Fibroblast of the aortic adventitia (primary cell): ENCODE measurements at regions not wholly inside any gene's neighbourhood (a gene's known extent, or its start where the extent isn't known, plus 50 kb on each side); places are given as distances from the start of the nearest gene placed in this dataset.

Experiments used
- DNase-seq: peaks from one replicate; pipeline ENCODE4 v3.0.0-alpha.2; 2010; ENCODE audit warnings: low read depth
- H3K4me3 ChIP-seq: 2 replicates; pipeline ENCODE4 v1.5.1; 2011; ENCODE audit warnings: low read depth, mild to moderate bottlenecking, control low read depth, low read length, moderate library complexity
- TF ChIP-seq, protein P1 (sequence below): IDR thresholded peaks from 2 replicates; pipeline ENCODE4 v1.5.1; 2011; ENCODE audit warnings: mild to moderate bottlenecking, low read length, control low read depth, inconsistent platforms; ENCODE audit not compliant: insufficient read depth

DNA sequence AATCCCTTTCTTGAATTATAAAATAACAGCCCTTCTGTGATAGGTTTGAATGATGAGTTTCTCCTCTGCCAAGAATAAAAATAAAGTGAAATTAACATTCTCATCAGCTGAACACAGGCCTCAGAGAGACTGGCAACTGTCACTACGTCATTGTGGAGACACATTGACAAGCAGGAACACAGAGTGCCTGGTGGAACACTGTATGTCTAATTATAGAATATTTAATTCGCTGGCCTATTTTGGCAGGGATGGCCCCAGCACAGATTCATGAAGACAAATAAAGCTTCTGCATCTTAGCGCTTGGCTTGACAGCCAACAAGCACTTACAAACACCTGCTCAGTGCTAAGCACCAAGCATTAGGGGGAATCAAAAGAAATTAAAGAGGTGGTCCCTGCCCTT, 52.0 kb upstream of the SMYD2 start:
- TF ChIP-seq, protein P1, sequence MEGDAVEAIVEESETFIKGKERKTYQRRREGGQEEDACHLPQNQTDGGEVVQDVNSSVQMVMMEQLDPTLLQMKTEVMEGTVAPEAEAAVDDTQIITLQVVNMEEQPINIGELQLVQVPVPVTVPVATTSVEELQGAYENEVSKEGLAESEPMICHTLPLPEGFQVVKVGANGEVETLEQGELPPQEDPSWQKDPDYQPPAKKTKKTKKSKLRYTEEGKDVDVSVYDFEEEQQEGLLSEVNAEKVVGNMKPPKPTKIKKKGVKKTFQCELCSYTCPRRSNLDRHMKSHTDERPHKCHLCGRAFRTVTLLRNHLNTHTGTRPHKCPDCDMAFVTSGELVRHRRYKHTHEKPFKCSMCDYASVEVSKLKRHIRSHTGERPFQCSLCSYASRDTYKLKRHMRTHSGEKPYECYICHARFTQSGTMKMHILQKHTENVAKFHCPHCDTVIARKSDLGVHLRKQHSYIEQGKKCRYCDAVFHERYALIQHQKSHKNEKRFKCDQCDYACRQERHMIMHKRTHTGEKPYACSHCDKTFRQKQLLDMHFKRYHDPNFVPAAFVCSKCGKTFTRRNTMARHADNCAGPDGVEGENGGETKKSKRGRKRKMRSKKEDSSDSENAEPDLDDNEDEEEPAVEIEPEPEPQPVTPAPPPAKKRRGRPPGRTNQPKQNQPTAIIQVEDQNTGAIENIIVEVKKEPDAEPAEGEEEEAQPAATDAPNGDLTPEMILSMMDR, result no peak
- H3K4me3 ChIP-seq, result no peak overlapping the region
- no peak for DNase-seq

DNA sequence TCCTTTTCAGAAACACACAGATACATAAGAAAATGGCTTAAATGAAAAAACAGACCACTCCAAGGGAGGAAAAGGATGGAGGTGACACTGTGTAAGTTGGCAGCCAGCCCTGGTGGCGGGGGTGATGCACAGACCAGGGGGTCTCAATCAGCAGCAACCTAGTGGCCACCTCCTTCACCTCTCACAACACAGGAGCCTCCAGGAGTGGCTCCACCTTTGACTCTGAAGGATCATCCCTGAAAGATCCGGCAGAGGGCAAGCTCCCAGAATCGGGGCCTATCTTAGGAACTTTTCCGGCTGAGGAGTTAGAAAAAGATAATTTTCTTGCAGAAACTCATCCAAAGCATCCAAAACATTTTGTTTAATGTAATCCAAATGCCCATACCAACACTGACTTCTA, 51.2 kb upstream of the SMYD2 start:
- DNase-seq, result no peak
- TF ChIP-seq, protein P1, result no peak
- H3K4me3 ChIP-seq, result no peak overlapping the region
